NT2/D1 (cell line): ENCODE measurements at regions not wholly inside any gene's neighbourhood (a gene's known extent, or its start where the extent isn't known, plus 50 kb on each side); places are given as distances from the start of the nearest gene placed in this dataset.

Source experiments
- SUZ12 ChIP-seq: IDR thresholded peaks from 2 replicates; pipeline ENCODE4 v1.6.1; 2011; ENCODE audit not compliant: insufficient read length, insufficient read depth; ENCODE audit errors: extremely low read depth
- ZNF274 ChIP-seq: IDR thresholded peaks from 2 replicates; pipeline ENCODE4 v1.6.1; 2011; ENCODE audit warnings: mild to moderate bottlenecking, low read depth, low read length

DNA sequence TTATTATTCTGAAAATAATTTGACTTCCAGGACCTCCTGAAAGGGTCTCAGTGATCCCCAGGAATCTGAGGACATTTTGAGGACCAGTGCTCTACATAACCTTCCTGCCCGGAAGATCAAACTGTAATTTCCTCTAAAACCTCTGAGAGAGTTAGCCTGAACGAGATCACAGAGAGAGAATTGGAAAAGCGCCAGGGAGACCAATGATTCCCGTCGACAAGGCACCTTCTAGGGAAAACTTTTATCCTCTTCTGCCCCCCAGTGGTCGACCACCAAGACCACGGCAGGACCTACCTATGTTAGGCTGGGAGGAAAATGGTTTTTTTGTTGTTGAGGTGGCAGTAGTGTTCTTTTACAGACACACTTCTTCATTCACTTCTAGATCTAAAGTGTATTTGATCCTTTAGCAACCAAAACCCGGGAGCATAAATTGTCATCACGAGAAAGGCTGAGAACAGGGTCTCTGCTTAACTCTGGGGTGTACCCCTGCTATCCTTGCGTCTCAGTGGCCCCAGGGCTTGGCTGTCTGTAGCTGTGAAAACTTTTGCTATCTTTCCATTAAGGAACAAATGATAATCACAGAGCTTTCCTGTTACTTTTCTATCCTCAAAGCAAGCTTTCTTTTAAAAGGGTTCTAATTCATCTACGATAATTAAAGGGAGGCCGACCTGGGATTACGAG lies 62.9 kb upstream of the NID2 start:
- TF ChIP-seq SUZ12 = no peak
- TF ChIP-seq ZNF274 = no peak
